Left ventricle myocardium inferior (tissue), 1 donor: ENCODE measurements at regions not wholly inside any gene's neighbourhood (a gene's known extent, or its start where the extent isn't known, plus 50 kb on each side); places are given as distances from the start of the nearest gene placed in this dataset.

Experiments
- DNase-seq: peaks from one replicate; pipeline ENCODE4 v3.0.0-alpha.2; 2020
- H3K27ac ChIP-seq: fragments of 200-600 bp; replicated peaks from 2 replicates; pipeline ENCODE4 v1.8.0; 2021
- H3K27me3 ChIP-seq: fragments of 200-600 bp; 2 replicates; pipeline ENCODE4 v1.8.0; 2021; ENCODE audit warnings: low read depth
- H3K36me3 ChIP-seq: fragments of 200-600 bp; 2 replicates; pipeline ENCODE4 v1.8.0; 2021
- H3K4me1 ChIP-seq: fragments of 200-600 bp; 2 replicates; pipeline ENCODE4 v1.8.0; 2021
- H3K4me3 ChIP-seq: fragments of 200-600 bp; 2 replicates; pipeline ENCODE4 v1.8.0; 2021; ENCODE audit warnings: mild to moderate bottlenecking, moderate library complexity
- H3K9me3 ChIP-seq: fragments of 200-600 bp; replicated peaks from 2 replicates; pipeline ENCODE4 v1.8.0; 2021
- CTCF ChIP-seq: fragments of 200-600 bp; IDR thresholded peaks from 2 replicates; pipeline ENCODE4 v1.8.0; 2021; ENCODE audit warnings: antibody characterized with exemption, mild to moderate bottlenecking, borderline replicate concordance
- intact Hi-C: fragments of 100-400 bp; cut with micrococcal nuclease; formaldehyde crosslinking; loops from one replicate; pipeline ENCODE4 v1.11.0; 2022
- donor health status: DM: no; HTN: yes; CAD: no; lungs with severe emphysema.

GRCh38 chr22:49095366-49095765, 732.3 kb downstream of the BRD1 start:
- Histone ChIP-seq H3K27me3 (peaks cover 75% of the 10 kb centered on the region), H3K4me1 (no peaks in the 10 kb centered on the region), H3K36me3 (no peaks in the 10 kb centered on the region), H3K9me3 (no peaks in the 10 kb centered on the region), H3K27ac (no peak overlapping the region), H3K4me3 (no peak overlapping the region)
- DNase-seq: no peak
- TF ChIP-seq CTCF: no peak
- intact Hi-C loops: no loop called here

GRCh38 chr22:49094858-49095257, 732.8 kb downstream of the BRD1 start:
- Histone ChIP-seq H3K4me3 (no peak overlapping the region), H3K4me1 (no peaks in the 10 kb centered on the region), H3K9me3 (no peaks in the 10 kb centered on the region), H3K36me3 (no peaks in the 10 kb centered on the region), H3K27me3 (peaks cover 75% of the 10 kb centered on the region), H3K27ac (no peak overlapping the region)
- TF ChIP-seq CTCF: no peak
- no peak for DNase-seq
- intact Hi-C loops: no loop called here

GRCh38 chr22:49094151-49094550, 733.5 kb downstream of the BRD1 start:
- Histone ChIP-seq H3K9me3 (no peaks in the 10 kb centered on the region), H3K4me1 (no peaks in the 10 kb centered on the region), H3K27ac (no peak overlapping the region), H3K27me3 (peaks cover 75% of the 10 kb centered on the region), H3K4me3 (no peak overlapping the region), H3K36me3 (no peaks in the 10 kb centered on the region)
- no peak for DNase-seq
- no peak for TF ChIP-seq CTCF
- intact Hi-C loops: no loop called here

GRCh38 chr22:49093192-49093880, 734.3 kb downstream of the BRD1 start:
- intact Hi-C loops: no loop called here
- H3K4me3 ChIP-seq: no peak overlapping the region
- no peaks in the 10 kb centered on the region for H3K36me3 ChIP-seq
- DNase-seq: no peak
- H3K4me1 ChIP-seq: no peaks in the 10 kb centered on the region
- peaks cover 75% of the 10 kb centered on the region for H3K27me3 ChIP-seq
- H3K27ac ChIP-seq: no peak overlapping the region
- H3K9me3 ChIP-seq: no peaks in the 10 kb centered on the region
- TF ChIP-seq CTCF: no peak

GRCh38 chr22:49092716-49093115, 735.0 kb downstream of the BRD1 start:
- Histone ChIP-seq H3K9me3 (no peaks in the 10 kb centered on the region), H3K36me3 (no peaks in the 10 kb centered on the region), H3K4me3 (no peak overlapping the region), H3K4me1 (no peaks in the 10 kb centered on the region), H3K27ac (no peak overlapping the region), H3K27me3 (peaks cover 80% of the 10 kb centered on the region)
- intact Hi-C loops: no loop called here
- TF ChIP-seq CTCF: no peak
- DNase-seq: no peak
